ENCODE measurements at regions not wholly inside any gene's neighbourhood (a gene's known extent, or its start where the extent isn't known, plus 50 kb on each side); places are given as distances from the start of the nearest gene placed in this dataset.

- Histone ChIP-seq H3K9me3 (no peaks in the 10 kb centered on the region), H3K36me3 (no peaks in the 10 kb centered on the region), H3K4me1 (replicated peaks) (no peaks in the 10 kb centered on the region), H3K27ac (no peak overlapping the region), H3K27me3 (replicated peaks; ENCODE audit: insufficient read depth) (no peaks in the 10 kb centered on the region), H3K4me3 (no peak overlapping the region)
- intact Hi-C loops (cut with DNase I): no loop called here
- TF ChIP-seq POLR2A (IDR thresholded peaks at IDR 0.05): no peak
- TF ChIP-seq POLR2AphosphoS5 (IDR thresholded peaks at IDR 0.05): no peak
- TF ChIP-seq CTCF (IDR thresholded peaks at IDR 0.05): no peak
- no peak for DNase-seq (ENCODE audit: low spot score)
- 84% methylated on average over 4 of the region's 4 CpGs for WGBS
Measured at GRCh38 chr11:109858152-109858551, 235.0 kb upstream of the ZC3H12C start.

GRCh38 chr11:109859045-109859724 lies 234.0 kb upstream of the ZC3H12C start:
- TF ChIP-seq CTCF (IDR thresholded peaks at IDR 0.05) (no peak), POLR2AphosphoS5 (IDR thresholded peaks at IDR 0.05) (no peak), POLR2A (IDR thresholded peaks at IDR 0.05) (no peak)
- Histone ChIP-seq H3K4me1 (replicated peaks) (no peaks in the 10 kb centered on the region), H3K27ac (no peak overlapping the region), H3K27me3 (replicated peaks; ENCODE audit: insufficient read depth) (no peaks in the 10 kb centered on the region), H3K36me3 (no peaks in the 10 kb centered on the region), H3K4me3 (no peak overlapping the region), H3K9me3 (no peaks in the 10 kb centered on the region)
- intact Hi-C loops (cut with DNase I): no loop called here
- no peak for DNase-seq (ENCODE audit: low spot score)
- WGBS: 74% methylated on average over 4 of the region's 4 CpGs

GRCh38 chr11:109862835-109863234 lies 230.4 kb upstream of the ZC3H12C start:
- Histone ChIP-seq H3K27ac (no peak overlapping the region), H3K4me1 (replicated peaks) (no peaks in the 10 kb centered on the region), H3K4me3 (no peak overlapping the region), H3K27me3 (replicated peaks; ENCODE audit: insufficient read depth) (no peaks in the 10 kb centered on the region), H3K9me3 (no peaks in the 10 kb centered on the region), H3K36me3 (no peaks in the 10 kb centered on the region)
- TF ChIP-seq POLR2AphosphoS5 (IDR thresholded peaks at IDR 0.05): no peak
- TF ChIP-seq POLR2A (IDR thresholded peaks at IDR 0.05): no peak
- TF ChIP-seq CTCF (IDR thresholded peaks at IDR 0.05): no peak
- intact Hi-C loops (cut with DNase I): no loop called here
- DNase-seq (ENCODE audit: low spot score): no peak
- 9% methylated on average over 3 of the region's 3 CpGs for WGBS

GRCh38 chr11:109864151-109864661 lies 229.0 kb upstream of the ZC3H12C start:
- H3K4me1 ChIP-seq (replicated peaks): no peaks in the 10 kb centered on the region
- H3K9me3 ChIP-seq: no peaks in the 10 kb centered on the region
- TF ChIP-seq POLR2A (IDR thresholded peaks at IDR 0.05) (no peak), POLR2AphosphoS5 (IDR thresholded peaks at IDR 0.05) (no peak)
- no peak for DNase-seq (ENCODE audit: low spot score)
- H3K36me3 ChIP-seq: no peaks in the 10 kb centered on the region
- intact Hi-C loops (cut with DNase I): no loop called here
- WGBS: 70% methylated on average over 3 of the region's 3 CpGs
- no peaks in the 10 kb centered on the region for H3K27me3 ChIP-seq (replicated peaks; ENCODE audit: insufficient read depth)
- no peak overlapping the region for H3K4me3 ChIP-seq
- H3K27ac ChIP-seq: no peak overlapping the region

- no peaks in the 10 kb centered on the region for H3K27me3 ChIP-seq (replicated peaks; ENCODE audit: insufficient read depth)
- intact Hi-C loops (cut with DNase I): no loop called here
- no peaks in the 10 kb centered on the region for H3K9me3 ChIP-seq
- no peak overlapping the region for H3K27ac ChIP-seq
- no peak overlapping the region for H3K4me3 ChIP-seq
- no peaks in the 10 kb centered on the region for H3K36me3 ChIP-seq
- no peaks in the 10 kb centered on the region for H3K4me1 ChIP-seq (replicated peaks)
- no peak for DNase-seq (ENCODE audit: low spot score)
- WGBS: 51% methylated on average over 2 of the region's 2 CpGs
- TF ChIP-seq POLR2A (IDR thresholded peaks at IDR 0.05) (no peak), POLR2AphosphoS5 (IDR thresholded peaks at IDR 0.05) (no peak), CTCF (IDR thresholded peaks at IDR 0.05) (no peak)
Measured at GRCh38 chr11:109864834-109865547, 228.2 kb upstream of the ZC3H12C start.

Data from prostate gland (tissue), 2 donors.